ENCODE measurements at regions not wholly inside any gene's neighbourhood (a gene's known extent, or its start where the extent isn't known, plus 50 kb on each side); places are given as distances from the start of the nearest gene placed in this dataset.
A peak's percentile ranks its signal among the peaks of the same experiment; 100 is the strongest.

GRCh38 chr12:58502226-58502625, 418.1 kb downstream of the LRIG3 start:
- DNase-seq: no peak

DNA sequence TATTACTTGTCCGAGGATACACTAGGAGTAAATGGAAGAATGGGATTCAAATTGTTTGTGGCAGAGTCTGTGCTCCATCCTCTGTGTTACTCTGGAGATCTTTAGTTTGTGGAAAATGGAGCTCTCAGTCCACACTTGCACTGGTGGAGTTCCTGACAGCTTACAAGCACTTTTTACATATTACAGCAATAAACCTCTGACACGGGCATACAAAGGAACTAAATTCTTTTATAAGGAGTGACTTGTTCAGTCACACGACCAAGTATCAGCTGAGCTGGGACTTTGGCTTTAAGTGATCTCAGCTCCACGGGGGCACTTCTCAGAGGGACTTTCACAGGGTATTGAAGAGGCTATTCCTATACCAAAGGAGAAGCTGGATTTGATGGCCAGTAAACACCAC, 417.5 kb downstream of the LRIG3 start:
- DNase-seq: no peak

GRCh38 chr12:58503731-58504130, 416.6 kb downstream of the LRIG3 start:
- DNase-seq: no peak

DNA sequence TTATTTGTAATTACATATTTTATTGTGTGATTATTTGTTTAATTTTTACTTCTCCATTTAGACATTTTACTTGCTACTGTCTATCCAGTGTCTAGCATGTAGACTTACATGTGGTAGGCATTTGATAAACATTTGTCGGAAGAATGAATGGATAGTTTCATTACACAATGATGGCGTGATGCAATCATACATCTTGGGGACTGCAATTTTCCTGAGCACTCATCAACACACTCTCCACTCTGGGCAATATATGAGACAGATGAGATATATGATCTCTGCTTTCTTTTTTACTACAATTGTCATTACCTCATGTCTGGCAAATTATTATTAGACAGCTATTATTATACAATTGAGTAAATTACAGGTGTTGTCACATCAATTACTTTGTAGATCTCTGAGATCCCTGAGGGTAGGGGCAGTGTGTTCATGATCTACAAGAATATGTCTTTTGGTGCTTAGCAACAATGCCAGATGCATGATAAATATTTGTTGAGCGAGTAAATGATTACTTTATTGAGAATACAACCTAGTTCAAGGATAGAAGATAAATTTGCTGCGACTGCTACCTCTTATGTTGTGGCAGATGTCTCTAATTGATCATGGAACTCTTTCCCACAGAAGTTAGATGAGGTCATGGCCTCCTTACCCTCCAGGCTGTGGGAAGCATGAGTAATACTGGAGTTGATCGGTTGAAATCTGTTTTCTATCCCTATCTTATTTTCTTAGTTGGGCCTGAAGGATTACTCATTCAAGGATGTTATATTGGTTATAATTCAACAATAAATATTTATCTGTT, 416.0 kb downstream of the LRIG3 start:
- DNase-seq: no peak

GRCh38 chr12:58509116-58509885, 411.0 kb downstream of the LRIG3 start:
- no peak for DNase-seq

DNA sequence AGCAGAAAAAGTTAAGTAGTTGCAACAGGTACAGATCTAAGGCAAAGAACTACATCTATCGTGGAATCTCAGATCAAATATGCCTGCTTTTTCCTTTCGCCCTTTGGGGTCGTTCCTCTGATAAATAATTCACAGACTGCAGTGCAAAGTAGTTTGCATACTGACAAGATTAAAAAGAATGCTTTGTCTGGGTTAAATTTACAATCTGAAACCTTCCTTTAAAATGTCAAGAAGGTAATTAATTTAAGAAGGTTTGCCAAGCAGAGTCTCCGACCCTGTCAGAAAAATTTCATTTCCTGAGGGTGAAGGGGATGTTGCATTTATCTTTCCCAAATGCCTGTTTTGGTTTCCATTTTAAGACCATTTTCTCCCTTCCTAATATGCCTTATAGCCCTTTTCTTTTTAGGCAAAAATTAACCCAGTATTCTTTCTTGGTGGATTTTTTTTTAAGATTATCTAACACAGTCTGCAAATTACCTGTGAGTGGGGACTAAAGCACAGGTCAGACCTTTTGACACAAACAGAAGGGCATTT, 406.9 kb downstream of the LRIG3 start:
- DNase-seq: no peak

DNA sequence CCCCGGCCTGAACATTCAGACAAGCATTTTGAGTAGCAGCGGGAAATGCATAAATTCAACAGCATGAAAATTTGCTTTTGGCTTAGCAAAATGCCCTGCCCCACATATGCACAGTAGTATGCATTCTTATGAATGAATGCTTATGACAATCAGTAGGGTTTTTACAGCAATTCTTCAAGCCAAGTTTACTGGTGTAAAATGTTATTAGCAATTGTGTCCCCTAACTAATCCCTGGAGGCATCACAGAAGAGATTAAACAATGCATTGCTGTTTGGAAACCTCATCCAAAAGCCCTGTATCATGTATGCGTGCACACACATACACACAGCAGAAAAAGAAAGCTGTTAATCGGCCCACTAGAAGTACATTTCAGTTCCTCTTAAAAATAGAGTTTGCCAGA, 406.5 kb downstream of the LRIG3 start:
- no peak for DNase-seq

DNA sequence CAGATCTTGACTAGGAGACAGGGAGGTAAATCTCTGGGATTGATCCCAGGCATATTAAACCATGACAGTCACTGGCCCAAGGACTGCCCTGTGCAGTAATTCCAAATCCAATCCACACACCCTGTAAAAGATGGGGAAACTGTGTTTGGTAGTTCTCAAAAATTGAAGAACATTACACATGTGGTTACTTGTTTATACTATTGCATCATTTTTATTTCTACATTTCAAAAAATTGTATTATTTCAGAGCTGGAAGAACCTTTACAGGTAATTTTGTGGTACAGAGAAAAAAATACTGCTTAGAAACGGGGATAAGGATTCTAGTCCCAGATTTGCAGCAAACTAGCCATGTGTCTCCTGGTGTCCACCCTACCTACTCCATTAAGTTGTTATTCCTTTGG, 400.5 kb downstream of the LRIG3 start:
- DNase-seq: no peak

DNA sequence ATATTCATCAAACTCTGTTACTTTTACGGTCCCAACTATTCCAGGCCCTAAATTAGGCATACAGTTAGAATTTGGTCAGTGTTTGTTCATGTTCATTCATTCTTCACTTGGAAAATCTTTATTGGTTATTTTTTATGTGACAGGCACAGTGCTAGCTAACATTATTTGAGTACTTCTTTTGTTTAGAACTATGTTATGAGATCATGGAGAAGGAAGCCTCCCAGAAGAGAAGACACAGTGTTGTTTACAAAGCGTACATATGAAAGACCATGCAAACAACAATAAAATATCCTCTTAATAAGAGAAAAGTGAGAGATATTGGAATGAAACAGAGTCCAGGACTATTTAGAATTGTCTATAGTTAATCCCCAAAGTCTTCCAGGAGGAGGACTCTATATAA, 399.2 kb downstream of the LRIG3 start:
- DNase-seq: no peak

DNA sequence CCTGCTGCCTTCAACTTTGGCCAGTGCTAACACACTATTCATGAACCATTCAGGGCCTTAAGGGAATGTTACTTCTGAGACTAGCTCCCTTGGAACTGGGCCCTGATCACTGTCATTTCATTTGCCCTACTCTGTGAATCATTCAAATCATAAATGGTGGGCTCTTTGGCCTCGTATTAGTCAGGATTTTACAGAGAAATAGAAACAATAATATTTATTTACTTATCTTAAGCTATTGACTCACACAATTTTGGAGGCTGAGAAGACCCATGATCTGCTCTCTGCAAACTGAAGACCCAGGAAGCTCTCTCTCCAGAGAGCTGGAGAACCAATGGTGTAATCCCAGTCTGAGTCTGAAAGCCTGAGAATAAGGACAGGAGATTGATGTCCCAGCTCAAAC, 398.5 kb downstream of the LRIG3 start:
- DNase-seq: no peak

DNA sequence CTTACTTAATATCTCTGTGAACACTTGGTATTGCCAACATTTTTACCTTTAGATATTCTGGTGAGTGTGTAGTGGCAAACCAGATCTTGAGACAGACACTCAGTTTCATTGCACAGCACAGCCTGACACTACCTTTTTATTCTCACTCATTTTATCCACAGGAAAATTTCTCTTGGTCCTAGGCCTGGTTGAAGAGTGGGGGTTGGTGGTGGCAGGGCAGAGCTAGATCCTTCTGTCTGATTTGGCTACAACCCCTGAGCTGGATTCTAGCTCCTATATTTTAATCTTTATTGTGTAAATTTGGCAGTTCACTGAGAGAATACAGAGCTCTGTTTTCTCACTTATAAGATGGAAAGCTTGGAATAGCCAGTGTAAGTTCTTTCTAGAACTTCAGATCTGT, 396.9 kb downstream of the LRIG3 start:
- DNase-seq: no peak

DNA sequence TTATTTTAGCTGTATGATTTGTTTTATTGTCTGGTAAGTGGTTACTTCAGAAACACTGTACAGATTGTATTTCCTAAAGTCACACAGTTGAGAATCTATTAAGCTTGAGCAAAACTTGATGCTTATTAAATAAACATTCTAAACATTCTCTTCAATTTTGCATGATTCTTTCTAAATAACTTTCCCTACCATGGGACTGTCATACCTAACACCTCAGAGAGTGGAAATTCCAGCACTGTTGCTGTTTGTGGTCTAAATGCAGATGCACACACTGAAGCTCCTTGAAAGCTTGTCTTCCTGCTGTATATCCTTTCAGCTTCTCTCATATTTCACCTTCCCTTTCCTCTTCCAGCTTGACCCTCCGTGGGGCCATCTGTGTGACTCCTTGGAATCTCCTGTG, 392.0 kb downstream of the LRIG3 start:
- no peak for DNase-seq

GRCh38 chr12:58529114-58529665, 391.1 kb downstream of the LRIG3 start:
- DNase-seq: no peak

- no peak for DNase-seq
These were observed 390.2 kb downstream of the LRIG3 start for GRCh38 chr12:58529897-58530741.

- DNase-seq: no peak
These were observed 389.6 kb downstream of the LRIG3 start for GRCh38 chr12:58530742-58531062.

DNA sequence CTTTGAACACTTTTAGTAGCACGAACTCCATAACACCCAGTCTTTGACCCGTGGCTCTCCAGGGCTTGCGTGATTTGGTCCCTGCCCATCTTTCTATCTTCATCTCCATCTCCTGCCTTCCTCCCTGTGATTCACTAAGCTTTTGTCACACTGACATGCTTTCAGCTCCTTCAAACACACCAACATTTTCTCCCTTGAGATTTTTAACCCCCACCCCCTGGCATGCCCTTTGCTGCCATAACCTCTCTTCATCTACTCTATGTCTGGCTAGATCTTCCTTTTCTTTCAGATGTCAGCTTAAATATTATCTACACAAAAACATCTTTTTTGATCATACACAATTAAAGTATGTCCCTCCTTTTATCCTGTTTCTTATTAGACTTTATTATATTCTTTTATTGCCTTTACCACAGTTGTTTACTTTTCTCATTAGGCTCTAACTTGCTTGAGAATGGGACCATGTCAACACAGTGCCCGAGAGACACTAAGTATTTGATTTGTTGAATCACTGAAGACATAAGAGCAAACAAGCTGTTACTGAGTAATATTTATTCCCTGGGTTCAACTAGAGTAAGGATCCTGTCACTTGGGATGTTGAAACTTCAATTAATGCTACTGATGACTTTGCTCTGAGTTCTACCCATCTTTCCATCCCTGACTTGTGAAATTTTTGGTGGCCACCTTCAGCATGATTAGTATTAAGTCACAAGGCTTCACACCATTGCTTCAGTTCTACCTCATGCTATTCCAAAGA, 387.3 kb downstream of the LRIG3 start:
- no peak for DNase-seq

DNA sequence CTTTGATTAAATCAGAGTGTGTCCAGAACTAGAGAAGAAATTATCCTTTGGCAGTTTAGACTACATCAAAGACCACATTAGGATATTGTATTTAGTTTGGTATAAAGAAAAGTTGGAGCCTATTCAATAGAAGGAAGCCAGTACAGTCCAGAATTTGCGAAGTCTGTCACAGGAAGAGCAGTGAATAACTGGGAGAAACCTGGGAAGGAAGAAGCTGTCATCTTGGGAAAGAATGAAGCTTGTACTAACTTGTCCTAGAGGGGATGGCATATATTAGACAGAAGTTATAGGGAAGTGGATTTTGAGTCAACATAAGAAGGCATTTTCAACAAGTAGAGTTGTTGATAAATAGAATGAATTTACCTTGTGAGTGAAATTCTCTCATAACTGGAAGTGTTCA, 386.7 kb downstream of the LRIG3 start:
- no peak for DNase-seq

- DNase-seq: no peak
These were observed 383.0 kb downstream of the LRIG3 start for GRCh38 chr12:58537278-58537677.

- DNase-seq: no peak
These were observed 381.0 kb downstream of the LRIG3 start for GRCh38 chr12:58539295-58539694.

GRCh38 chr12:58540480-58541299, 379.6 kb downstream of the LRIG3 start:
- DNase-seq: peak; percentile 12 to 30

DNA sequence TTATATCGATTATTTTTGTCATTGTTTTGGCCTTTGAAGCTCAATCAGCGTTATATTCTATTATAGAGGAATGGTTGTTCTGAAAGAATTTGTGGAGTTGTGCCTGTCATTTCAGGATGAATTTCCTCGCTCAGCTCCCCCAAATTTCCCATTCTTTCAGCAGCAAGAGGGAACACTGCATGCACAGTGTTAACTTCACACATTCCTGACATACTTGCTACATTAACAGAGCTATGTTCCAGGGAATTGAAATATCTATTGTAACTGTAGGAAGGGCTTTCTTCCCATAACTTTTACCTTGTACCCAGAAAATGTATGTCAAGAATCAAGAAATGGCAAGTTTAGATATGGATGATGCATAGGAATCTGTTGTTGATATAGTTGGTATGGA, 379.0 kb downstream of the LRIG3 start:
- DNase-seq: no peak

Measured in activated CD4-positive, alpha-beta T cell treated with anti-CD3 and anti-CD28 coated beads, Interleukin-2, amount 50 U/mL, for 48 hours (primary cell).